MCF 10A (cell line): ENCODE measurements at regions not wholly inside any gene's neighbourhood (a gene's known extent, or its start where the extent isn't known, plus 50 kb on each side); places are given as distances from the start of the nearest gene placed in this dataset.

Source experiments
- BruUV-seq: library from RNA; stranded (reverse); fragments of 400-500 nt; replicated peaks from 2 replicates; lab custom pipeline; 2021; lab: Mats Ljungman, UMichigan
- CTCF ChIA-PET: fragments of 300-600 bp; sonication (Branson Sonifier 250); formaldehyde crosslinking; extraction: SDS; loops from one replicate; lab custom pipeline; 2021; ENCODE audit warnings: antibody characterized with exemption, inconsistent platforms; lab: Yijun Ruan, JAX
- POLR2A ChIA-PET: fragments of 300-600, 350-650 bp; sonication (Branson Sonifier 250); formaldehyde crosslinking; extraction: SDS; loops from one replicate; lab custom pipeline; 2020; ENCODE audit warnings: antibody characterized with exemption, inconsistent platforms; lab: Yijun Ruan, JAX
- DNase-seq: peaks from one replicate; pipeline ENCODE4 v3.0.0-alpha.2; 2018; ENCODE audit not compliant: unreplicated experiment
- H3K27ac Mint-ChIP-seq: one replicate; pipeline ENCODE4 v1.8.0; 2022; ENCODE audit warnings: mild to moderate bottlenecking, low read depth, mixed read lengths; ENCODE audit not compliant: unreplicated experiment
- H3K27me3 Mint-ChIP-seq: one replicate; pipeline ENCODE4 v1.8.0; 2022; ENCODE audit warnings: mixed read lengths; ENCODE audit not compliant: insufficient read depth, unreplicated experiment
- H3K36me3 Mint-ChIP-seq: one replicate; pipeline ENCODE4 v1.8.0; 2022; ENCODE audit warnings: mild to moderate bottlenecking, moderate library complexity, mixed read lengths; ENCODE audit not compliant: insufficient read depth, unreplicated experiment
- H3K4me1 Mint-ChIP-seq: one replicate; pipeline ENCODE4 v1.8.0; 2022; ENCODE audit warnings: mixed read lengths; ENCODE audit not compliant: insufficient read depth, unreplicated experiment
- H3K4me3 Mint-ChIP-seq: one replicate; pipeline ENCODE4 v1.8.0; 2022; ENCODE audit warnings: mild to moderate bottlenecking, moderate library complexity, mixed read lengths; ENCODE audit not compliant: unreplicated experiment
- H3K9me3 Mint-ChIP-seq: one replicate; pipeline ENCODE4 v1.8.0; 2022; ENCODE audit warnings: mixed read lengths; ENCODE audit not compliant: unreplicated experiment
- intact Hi-C: fragments of 100-400 bp; cut with micrococcal nuclease; formaldehyde crosslinking; loops from 2 replicates; pipeline ENCODE4 v1.14.1; 2022
- TF ChIP-seq, protein P1 (sequence below): fragments of 200-600 bp; IDR thresholded peaks from one replicate; pipeline ENCODE4 v1.8.0; 2022; ENCODE audit warnings: antibody characterized with exemption, mild to moderate bottlenecking; ENCODE audit not compliant: unreplicated experiment

DNA sequence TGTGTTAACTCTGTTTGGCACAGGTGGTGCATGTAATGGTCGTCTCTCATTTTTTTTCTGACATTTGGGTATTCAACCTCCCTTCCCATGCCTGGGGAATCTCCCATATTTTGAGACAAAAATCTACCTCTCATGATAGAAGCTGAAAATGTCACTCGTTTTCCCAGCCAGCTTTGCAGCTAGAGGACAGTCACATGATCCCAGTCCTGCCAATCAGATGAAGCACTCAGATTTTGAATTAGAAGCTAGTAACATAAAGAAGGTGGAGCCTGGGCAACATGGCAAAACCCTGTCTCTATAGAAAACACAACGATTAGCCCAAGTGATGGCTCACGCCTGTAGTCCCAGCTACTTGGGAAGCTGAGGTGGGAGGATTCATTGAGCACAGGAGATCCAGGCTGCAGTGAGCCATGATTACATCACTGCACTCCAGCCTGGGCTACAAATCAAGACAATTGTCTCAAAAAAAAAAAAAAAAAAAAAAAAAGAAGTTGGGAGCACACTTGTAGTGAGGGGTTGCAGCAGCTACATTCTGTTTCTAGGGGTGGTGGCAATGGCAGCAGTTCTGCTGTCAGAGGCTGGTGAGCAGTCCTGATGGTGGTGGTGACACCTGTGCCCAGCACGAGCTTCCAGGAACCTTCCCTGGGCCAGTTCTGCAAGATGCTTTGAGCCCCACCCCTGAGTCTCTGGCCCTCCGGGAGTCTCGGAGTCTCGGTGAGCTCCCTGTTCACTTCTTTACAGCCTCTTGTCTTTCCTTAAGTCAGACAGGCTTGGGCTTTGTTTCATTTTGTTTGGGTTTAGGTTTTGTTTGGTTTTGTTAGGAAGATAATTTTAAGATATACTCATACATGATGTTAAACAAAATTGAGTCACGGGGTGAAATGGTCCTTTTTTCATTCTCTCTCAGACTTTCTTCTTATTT lies 94.1 kb upstream of the KCNG1 start:
- no peak overlapping the region for H3K4me3 Mint-ChIP-seq
- intact Hi-C loops, result no loop called here
- CTCF ChIA-PET, result interaction anchor here (0.5 to 1.5 kb wide), 5 partner anchors 40 to 805 kb away, joined by 3 to 5 read pairs (median 3); no protein-coding TSS in a partner anchor
- no peaks in the 10 kb centered on the region for H3K27me3 Mint-ChIP-seq
- H3K9me3 Mint-ChIP-seq, result no peaks in the 10 kb centered on the region
- no TSS peak for BruUV-seq
- no peak overlapping the region for H3K27ac Mint-ChIP-seq
- no peak for DNase-seq
- H3K36me3 Mint-ChIP-seq, result no peaks in the 10 kb centered on the region
- peaks cover 14% of the 10 kb centered on the region for H3K4me1 Mint-ChIP-seq
- POLR2A ChIA-PET, result interaction anchor here (0.5 to 0.8 kb wide), 3 partner anchors 64 to 170 kb away, joined by 3 read pairs; no protein-coding TSS in a partner anchor
- TF ChIP-seq, protein P1, sequence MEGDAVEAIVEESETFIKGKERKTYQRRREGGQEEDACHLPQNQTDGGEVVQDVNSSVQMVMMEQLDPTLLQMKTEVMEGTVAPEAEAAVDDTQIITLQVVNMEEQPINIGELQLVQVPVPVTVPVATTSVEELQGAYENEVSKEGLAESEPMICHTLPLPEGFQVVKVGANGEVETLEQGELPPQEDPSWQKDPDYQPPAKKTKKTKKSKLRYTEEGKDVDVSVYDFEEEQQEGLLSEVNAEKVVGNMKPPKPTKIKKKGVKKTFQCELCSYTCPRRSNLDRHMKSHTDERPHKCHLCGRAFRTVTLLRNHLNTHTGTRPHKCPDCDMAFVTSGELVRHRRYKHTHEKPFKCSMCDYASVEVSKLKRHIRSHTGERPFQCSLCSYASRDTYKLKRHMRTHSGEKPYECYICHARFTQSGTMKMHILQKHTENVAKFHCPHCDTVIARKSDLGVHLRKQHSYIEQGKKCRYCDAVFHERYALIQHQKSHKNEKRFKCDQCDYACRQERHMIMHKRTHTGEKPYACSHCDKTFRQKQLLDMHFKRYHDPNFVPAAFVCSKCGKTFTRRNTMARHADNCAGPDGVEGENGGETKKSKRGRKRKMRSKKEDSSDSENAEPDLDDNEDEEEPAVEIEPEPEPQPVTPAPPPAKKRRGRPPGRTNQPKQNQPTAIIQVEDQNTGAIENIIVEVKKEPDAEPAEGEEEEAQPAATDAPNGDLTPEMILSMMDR, result no peak

DNA sequence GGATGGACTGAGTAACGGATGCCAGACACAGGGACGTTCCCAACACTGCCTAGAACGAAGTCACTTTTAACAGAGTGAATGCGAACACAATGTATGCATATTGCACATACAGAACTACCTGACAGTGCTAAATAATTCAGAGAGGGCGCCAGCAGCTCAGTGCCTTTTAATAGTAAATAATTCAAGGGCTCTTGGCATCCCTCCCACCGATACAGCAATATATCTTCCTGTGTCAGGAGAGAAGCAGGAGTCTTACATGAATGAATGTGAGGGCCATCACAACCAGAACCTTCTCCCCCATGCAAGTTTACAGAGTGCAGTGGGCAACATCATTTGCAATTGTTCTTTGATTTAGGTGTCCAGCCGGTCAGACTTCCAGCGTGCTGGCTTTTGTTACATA lies 88.4 kb upstream of the KCNG1 start:
- H3K27me3 Mint-ChIP-seq, result peaks cover 38% of the 10 kb centered on the region
- H3K9me3 Mint-ChIP-seq, result no peaks in the 10 kb centered on the region
- CTCF ChIA-PET, result interaction anchor here (1.4 kb wide), 1 partner anchor 10 kb away, joined by 3 read pairs; no protein-coding TSS in a partner anchor
- no peak overlapping the region for H3K27ac Mint-ChIP-seq
- TF ChIP-seq, protein P1, result no peak
- BruUV-seq, result no TSS peak
- H3K36me3 Mint-ChIP-seq, result no peaks in the 10 kb centered on the region
- H3K4me1 Mint-ChIP-seq, result no peaks in the 10 kb centered on the region
- DNase-seq, result no peak
- POLR2A ChIA-PET, result no interaction called here
- intact Hi-C loops, result no loop called here
- H3K4me3 Mint-ChIP-seq, result no peak overlapping the region

DNA sequence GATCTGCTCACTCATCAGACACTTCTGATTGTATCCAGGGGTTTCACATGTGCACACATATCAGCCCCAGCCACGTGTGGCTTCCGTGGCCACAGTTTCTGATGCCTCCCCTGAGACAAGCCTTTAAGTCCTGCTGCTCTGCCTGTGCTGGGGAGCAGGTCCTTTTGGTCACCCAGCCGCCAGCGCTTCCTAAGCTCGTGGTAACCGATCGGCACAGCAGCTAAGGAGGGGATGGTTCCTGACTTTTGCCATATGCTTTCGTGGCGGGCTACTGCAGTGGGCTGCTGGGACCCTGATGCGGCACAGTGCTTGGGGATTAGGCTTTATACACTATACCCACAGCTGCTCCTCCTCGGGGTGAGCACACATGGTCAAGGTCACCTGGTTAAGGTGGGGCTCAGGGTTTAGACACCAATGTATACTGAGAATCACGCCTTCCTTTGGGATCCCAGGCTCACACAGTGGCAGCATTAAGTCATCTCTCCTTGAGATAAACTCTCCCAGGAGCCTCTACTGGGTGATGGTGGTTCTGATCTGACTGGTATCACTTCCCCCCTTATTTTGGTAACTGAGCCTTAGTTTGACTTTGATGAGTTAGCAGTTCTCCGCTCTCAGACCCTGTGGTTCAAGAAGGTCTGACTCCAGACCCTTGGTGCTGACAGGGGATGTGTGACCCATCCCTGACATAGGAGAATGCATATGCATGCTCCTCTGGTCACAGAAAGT lies 85.9 kb upstream of the KCNG1 start:
- POLR2A ChIA-PET, result no interaction called here

More for the DNA sequence above, 85.9 kb upstream of the KCNG1 start:
- Mint-ChIP-seq H3K4me3 (no peak overlapping the region), H3K4me1 (no peaks in the 10 kb centered on the region), H3K9me3 (no peaks in the 10 kb centered on the region), H3K27ac (no peak overlapping the region), H3K27me3 (peaks cover 38% of the 10 kb centered on the region), H3K36me3 (no peaks in the 10 kb centered on the region)
- CTCF ChIA-PET, result interaction anchor here (1.7 kb wide), 1 partner anchor 19 kb away, joined by 3 read pairs; no protein-coding TSS in a partner anchor
- no peak for DNase-seq
- intact Hi-C loops, result no loop called here
- BruUV-seq, result no TSS peak
- TF ChIP-seq, protein P1, result no peak
